SK-N-MC (cell line): ENCODE measurements at regions not wholly inside any gene's neighbourhood (a gene's known extent, or its start where the extent isn't known, plus 50 kb on each side); places are given as distances from the start of the nearest gene placed in this dataset.
"Not testable (repeated sequence)": the region's sequence is repeated elsewhere in the genome, so short reads cannot be mapped to it uniquely, and the experiment has no call there.

Source experiments
- DNase-seq: peaks from one replicate; pipeline ENCODE4 v3.0.0-alpha.2; 2011; ENCODE audit warnings: low read depth, low spot score
- H3K27ac ChIP-seq: fragments of 200-600 bp; sonication (generic); 2 replicates; pipeline ENCODE4 v1.5.1; 2016; ENCODE audit warnings: mixed run types
- H3K36me3 ChIP-seq: fragments of 200-600 bp; sonication (generic); 2 replicates; pipeline ENCODE4 v1.6.1; 2017; ENCODE audit warnings: antibody characterized with exemption, low read length, mixed read lengths; ENCODE audit not compliant: insufficient read depth
- H3K4me3 ChIP-seq: fragments of 200-600 bp; sonication (generic); 2 replicates; pipeline ENCODE4 v1.5.1; 2016
- H3K9ac ChIP-seq: fragments of 200-600 bp; sonication (generic); 2 replicates; pipeline ENCODE4 v1.8.0; 2017; ENCODE audit warnings: mixed run types, mixed read lengths; ENCODE audit not compliant: insufficient read length
- H3K9me3 ChIP-seq: fragments of 200-600 bp; sonication (generic); 2 replicates; pipeline ENCODE4 v1.6.1; 2017; ENCODE audit warnings: low read depth, mild to moderate bottlenecking, antibody characterized with exemption, low read length, moderate library complexity, mixed read lengths
- EZH2 ChIP-seq: fragments of 200-600 bp; sonication (generic); IDR thresholded peaks from one replicate; pipeline ENCODE4 v1.6.1; 2017; ENCODE audit warnings: antibody characterized with exemption
- FOXP2 ChIP-seq: optimal IDR thresholded peaks from 2 replicates; pipeline ENCODE3; 2011; ENCODE audit warnings: mild to moderate bottlenecking, moderate library complexity; ENCODE audit not compliant: insufficient read depth; ENCODE audit errors: extremely low read length, control extremely low read depth
- POLR2AphosphoS5 ChIP-seq: IDR thresholded peaks from 2 replicates; pipeline ENCODE4 v1.6.1; 2012; ENCODE audit warnings: mild to moderate bottlenecking, low read depth, low read length, borderline replicate concordance

- Histone ChIP-seq H3K4me3 (no peak overlapping the region), H3K36me3 (no peaks in the 10 kb centered on the region), H3K9me3 (no peaks in the 10 kb centered on the region), H3K27ac (no peak overlapping the region), H3K9ac (no peak overlapping the region)
- TF ChIP-seq POLR2AphosphoS5 (no peak), EZH2 (no peak), FOXP2 (no peak)
- no peak for DNase-seq
Observed at GRCh38 chr5:6076341-6077239, 301.8 kb downstream of the MED10 start.

- not testable (repeated sequence) for H3K9me3 ChIP-seq, H3K36me3 ChIP-seq, DNase-seq, H3K4me3 ChIP-seq, H3K27ac ChIP-seq, H3K9ac ChIP-seq
Observed at GRCh38 chr5:6072488-6072887, 305.9 kb downstream of the MED10 start.

GRCh38 chr5:6069496-6070185 lies 308.7 kb downstream of the MED10 start:
- H3K36me3 ChIP-seq = no peaks in the 10 kb centered on the region
- H3K27ac ChIP-seq = no peak overlapping the region
- no peak for TF ChIP-seq FOXP2
- TF ChIP-seq EZH2 = no peak
- TF ChIP-seq POLR2AphosphoS5 = no peak
- no peaks in the 10 kb centered on the region for H3K9me3 ChIP-seq
- H3K4me3 ChIP-seq = no peak overlapping the region
- no peak overlapping the region for H3K9ac ChIP-seq
- DNase-seq = no peak

GRCh38 chr5:6066016-6066415 lies 312.3 kb downstream of the MED10 start:
- Histone ChIP-seq H3K9me3 (no peaks in the 10 kb centered on the region), H3K9ac (no peak overlapping the region), H3K4me3 (no peak overlapping the region), H3K27ac (no peak overlapping the region), H3K36me3 (no peaks in the 10 kb centered on the region)
- DNase-seq = no peak
- TF ChIP-seq EZH2 (no peak), FOXP2 (no peak), POLR2AphosphoS5 (no peak)

GRCh38 chr5:6059137-6059800 lies 319.1 kb downstream of the MED10 start:
- Histone ChIP-seq H3K9ac (no peak overlapping the region), H3K27ac (no peak overlapping the region), H3K9me3 (no peaks in the 10 kb centered on the region), H3K4me3 (no peak overlapping the region), H3K36me3 (no peaks in the 10 kb centered on the region)
- TF ChIP-seq EZH2 = no peak
- TF ChIP-seq FOXP2 = no peak
- no peak for TF ChIP-seq POLR2AphosphoS5
- DNase-seq = no peak

GRCh38 chr5:6058055-6058715 lies 320.2 kb downstream of the MED10 start:
- Histone ChIP-seq H3K27ac (no peak overlapping the region), H3K4me3 (no peak overlapping the region), H3K9me3 (no peaks in the 10 kb centered on the region), H3K36me3 (no peaks in the 10 kb centered on the region), H3K9ac (no peak overlapping the region)
- DNase-seq = no peak
- no peak for TF ChIP-seq FOXP2
- TF ChIP-seq EZH2 = no peak
- no peak for TF ChIP-seq POLR2AphosphoS5

- Histone ChIP-seq H3K9me3 (no peaks in the 10 kb centered on the region), H3K27ac (no peak overlapping the region), H3K36me3 (no peaks in the 10 kb centered on the region), H3K9ac (no peak overlapping the region), H3K4me3 (no peak overlapping the region)
- TF ChIP-seq POLR2AphosphoS5 (no peak), FOXP2 (no peak)
- no peak for DNase-seq
Observed at GRCh38 chr5:6056280-6056679, 322.1 kb downstream of the MED10 start.

GRCh38 chr5:6049662-6050061 lies 328.7 kb downstream of the MED10 start:
- no peak overlapping the region for H3K27ac ChIP-seq
- TF ChIP-seq FOXP2 (no peak), EZH2 (no peak), POLR2AphosphoS5 (no peak)
- H3K9me3 ChIP-seq = no peaks in the 10 kb centered on the region
- H3K36me3 ChIP-seq = no peaks in the 10 kb centered on the region
- no peak overlapping the region for H3K4me3 ChIP-seq
- H3K9ac ChIP-seq = no peak overlapping the region
- no peak for DNase-seq
